Endothelial cell of umbilical vein (primary cell): ENCODE measurements at regions not wholly inside any gene's neighbourhood (a gene's known extent, or its start where the extent isn't known, plus 50 kb on each side); places are given as distances from the start of the nearest gene placed in this dataset.

Experiments
- BruUV-seq: library from RNA; stranded (reverse); fragments of 400-500 nt; replicated peaks from 2 replicates; lab custom pipeline; 2021; lab: Mats Ljungman, UMichigan
- CTCF ChIA-PET: fragments of 300-600, 350-600 bp; sonication (Branson Sonifier 250); formaldehyde crosslinking; loops from one replicate; lab custom pipeline; 2021; ENCODE audit warnings: antibody characterized with exemption, inconsistent platforms; lab: Charles Lee
- POLR2A ChIA-PET: fragments of 300-600, 350-600 bp; sonication (Branson Sonifier 250); formaldehyde crosslinking; loops from one replicate; lab custom pipeline; 2021; ENCODE audit warnings: antibody characterized with exemption, inconsistent platforms; lab: Charles Lee
- DNase-seq: peaks from one replicate; pipeline ENCODE4 v3.0.0-alpha.2; 2011; ENCODE audit warnings: low read depth, low spot score
- FAIRE-seq: peaks from 2 replicates; lab custom pipeline; 2011; peaks lifted over from hg19 to GRCh38; lab: Jason Lieb, UNC
- H2AFZ ChIP-seq: 2 replicates; pipeline ENCODE4 v1.6.0; 2012; ENCODE audit warnings: low read depth, low read length, control low read depth, inconsistent platforms
- H3K27ac ChIP-seq: 2 replicates; pipeline ENCODE4 v1.5.1; 2011; ENCODE audit warnings: low read depth, mild to moderate bottlenecking, control low read depth, low read length, moderate library complexity; ENCODE audit not compliant: insufficient read depth
- H3K27me3 ChIP-seq, 2 experiments: 2 replicates each; pipeline versions ENCODE4 v1.6.0 to v1.6.1; 2011; ENCODE audit warnings: low read length in 2 of 2, mixed read lengths in 1 of 2; ENCODE audit not compliant: control insufficient read depth in 2 of 2, insufficient read depth in 2 of 2
- H3K36me3 ChIP-seq, 2 experiments: 2 replicates in 1 of 2; 3 replicates in 1 of 2; pipeline ENCODE4 v1.5.1; 2011; ENCODE audit warnings: low read length in 2 of 2, mild to moderate bottlenecking in 1 of 2, moderate library complexity in 1 of 2; ENCODE audit not compliant: control insufficient read depth in 2 of 2, insufficient read depth in 2 of 2; ENCODE audit errors: extremely low read depth in 1 of 2
- H3K4me1 ChIP-seq: 3 replicates; pipeline ENCODE4 v1.5.1; 2011; ENCODE audit warnings: mild to moderate bottlenecking, low read length; ENCODE audit not compliant: control insufficient read depth, insufficient read depth; ENCODE audit errors: extremely low read depth
- H3K4me2 ChIP-seq: 2 replicates; pipeline ENCODE4 v1.6.1; 2011; ENCODE audit warnings: low read length, control low read depth, mixed read lengths; ENCODE audit not compliant: insufficient read depth
- H3K4me3 ChIP-seq, 3 experiments: fragments of 200-600 bp in 1 of 3; sonication (generic), shearing (Covaris generic) in 1 of 3; replicated peaks in 1 of 3; 2 replicates each; pipeline ENCODE4 v1.5.1; 2011 to 2016; ENCODE audit warnings: control low read depth in 3 of 3, low read length in 3 of 3, mild to moderate bottlenecking in 2 of 3, inconsistent platforms in 1 of 3, low read depth in 1 of 3, moderate library complexity in 1 of 3; ENCODE audit not compliant: insufficient read depth in 1 of 3
- H3K79me2 ChIP-seq: 2 replicates; pipeline ENCODE4 v1.6.0; 2012; ENCODE audit warnings: low read length, inconsistent platforms; ENCODE audit not compliant: control insufficient read depth, insufficient read depth
- H3K9ac ChIP-seq: replicated peaks from 2 replicates; pipeline ENCODE3; 2011; ENCODE audit warnings: low read length, control low read depth; ENCODE audit not compliant: insufficient read depth; ENCODE audit errors: extremely low read depth
- H3K9me1 ChIP-seq: replicated peaks from 3 replicates; pipeline ENCODE4 v1.6.0; 2011; ENCODE audit warnings: mild to moderate bottlenecking, low read length; ENCODE audit not compliant: control insufficient read depth, insufficient read depth; ENCODE audit errors: extremely low read depth
- H3K9me3 ChIP-seq: replicated peaks from 2 replicates; pipeline ENCODE4 v1.5.1; 2012; ENCODE audit warnings: low read length, inconsistent platforms; ENCODE audit not compliant: control insufficient read depth, insufficient read depth
- H4K20me1 ChIP-seq: replicated peaks from 2 replicates; pipeline ENCODE3; 2011; ENCODE audit warnings: mild to moderate bottlenecking, low read length; ENCODE audit not compliant: control insufficient read depth, insufficient read depth; ENCODE audit errors: extremely low read depth
- CTCF ChIP-seq, 2 donors: IDR thresholded peaks; 1 replicate in 1 of 2; 2 replicates in 1 of 2; pipeline ENCODE4 v1.5.1; 2011; ENCODE audit warnings: low read length in 2 of 2, mild to moderate bottlenecking in 2 of 2, moderate library complexity in 2 of 2, control low read depth in 1 of 2, inconsistent platforms in 1 of 2, low read depth in 1 of 2; ENCODE audit not compliant: insufficient read depth in 1 of 2; ENCODE audit errors: extremely low read depth in 1 of 2
- EZH2 ChIP-seq: IDR thresholded peaks from 2 replicates; pipeline ENCODE4 v1.6.1; 2012; ENCODE audit warnings: borderline replicate concordance, low read depth, mild to moderate bottlenecking, moderate library complexity, low read length, inconsistent platforms; ENCODE audit not compliant: severe bottlenecking
- FOS ChIP-seq: IDR thresholded peaks from 2 replicates; pipeline ENCODE4 v1.6.1; 2011; ENCODE audit warnings: mild to moderate bottlenecking, low read length, moderate library complexity, borderline replicate concordance; ENCODE audit not compliant: insufficient read depth
- GATA2 ChIP-seq: IDR thresholded peaks from 2 replicates; pipeline ENCODE4 v1.7.0; 2011; ENCODE audit warnings: low read depth, mild to moderate bottlenecking, moderate library complexity, mixed read lengths, low read length; ENCODE audit not compliant: insufficient read length, insufficient read depth
- JUN ChIP-seq: IDR thresholded peaks from 2 replicates; pipeline ENCODE4 v1.6.1; 2011; ENCODE audit warnings: borderline replicate concordance, low read depth; ENCODE audit not compliant: insufficient read length, insufficient read depth
- MAX ChIP-seq: IDR thresholded peaks from 2 replicates; pipeline ENCODE4 v1.6.1; 2011; ENCODE audit not compliant: insufficient read depth, insufficient read length
- MYC ChIP-seq: IDR thresholded peaks from one replicate; pipeline ENCODE4 v1.6.1; 2011; ENCODE audit warnings: mild to moderate bottlenecking, low read depth, low read length
- POLR2A ChIP-seq: IDR thresholded peaks from 2 replicates; pipeline ENCODE4 v1.6.1; 2012; ENCODE audit warnings: low read depth, mild to moderate bottlenecking, control low read depth, low read length
- POLR2AphosphoS5 ChIP-seq: IDR thresholded peaks from 2 replicates; pipeline ENCODE4 v1.6.1; 2012; ENCODE audit warnings: low read depth, mild to moderate bottlenecking, control low read depth, low read length, moderate library complexity; ENCODE audit not compliant: insufficient read depth
- dilution Hi-C: fragments of 300-500 bp; cut with MboI; formaldehyde crosslinking; loops from one replicate; pipeline ENCODE4 v1.15.0; 2019; ENCODE audit warnings: low sequenced_read_pairs; ENCODE audit not compliant: extremely low pct_ligation_motif_present
- intact Hi-C: fragments of 100-400 bp; cut with micrococcal nuclease; formaldehyde crosslinking; loops from one replicate; pipeline ENCODE4 v1.10.0; 2022

DNA sequence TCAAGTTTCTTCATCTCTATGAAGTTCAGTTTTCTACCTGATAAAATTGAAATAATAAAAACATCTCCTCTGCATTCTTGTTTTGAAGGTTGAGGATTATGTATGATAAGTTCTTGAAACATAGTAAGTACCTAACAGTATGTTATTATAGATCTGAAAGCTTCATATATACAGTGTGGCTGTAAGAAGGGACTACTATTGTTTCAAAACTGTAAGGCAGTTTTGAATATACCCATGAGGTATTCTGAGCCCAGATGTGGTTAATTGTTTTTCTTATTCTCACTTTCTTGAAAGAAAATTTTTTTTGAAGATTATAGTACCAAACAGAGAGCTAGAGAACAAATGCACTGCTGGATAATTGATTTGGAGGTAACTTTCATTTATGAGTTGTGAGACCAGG, 383.2 kb downstream of the CHSY3 start:
- Histone ChIP-seq H4K20me1 (no peaks in the 10 kb centered on the region), H2AFZ (no peak overlapping the region), H3K27me3 (no peaks in the 10 kb centered on the region), H3K27ac (no peak overlapping the region), H3K4me2 (no peak overlapping the region), H3K9me1 (no peaks in the 10 kb centered on the region), H3K79me2 (no peaks in the 10 kb centered on the region), H3K4me3 (no peak overlapping the region), H3K4me1 (no peaks in the 10 kb centered on the region), H3K36me3 (no peaks in the 10 kb centered on the region), H3K9me3 (no peaks in the 10 kb centered on the region), H3K9ac (no peak overlapping the region)
- DNase-seq: no peak
- FAIRE-seq: no peak
- ChIA-PET POLR2A (no interaction called here), CTCF (no interaction called here)
- TF ChIP-seq GATA2 (no peak), FOS (no peak), JUN (no peak), CTCF (IDR thresholded peaks at IDR 0.05; ENCODE audit: extremely low read depth in 1 of 2, insufficient read depth in 1 of 2, low read depth in 1 of 2, low read length in 2 of 2) (no peak), MYC (no peak), POLR2A (no peak), MAX (no peak), POLR2AphosphoS5 (no peak), EZH2 (no peak)
- BruUV-seq: no TSS peak
- dilution Hi-C loops (no loop called here), intact Hi-C loops (no loop called here)
